ENCODE measurements at regions not wholly inside any gene's neighbourhood (a gene's known extent, or its start where the extent isn't known, plus 50 kb on each side); places are given as distances from the start of the nearest gene placed in this dataset.
"Not testable (repeated sequence)": the region's sequence is repeated elsewhere in the genome, so short reads cannot be mapped to it uniquely, and the experiment has no call there.

GRCh38 chr22:33971561-33971961, 51.3 kb upstream of the LARGE1 start:
- DNase-seq (ENCODE audit: low spot score), result peak; percentile 93

DNA sequence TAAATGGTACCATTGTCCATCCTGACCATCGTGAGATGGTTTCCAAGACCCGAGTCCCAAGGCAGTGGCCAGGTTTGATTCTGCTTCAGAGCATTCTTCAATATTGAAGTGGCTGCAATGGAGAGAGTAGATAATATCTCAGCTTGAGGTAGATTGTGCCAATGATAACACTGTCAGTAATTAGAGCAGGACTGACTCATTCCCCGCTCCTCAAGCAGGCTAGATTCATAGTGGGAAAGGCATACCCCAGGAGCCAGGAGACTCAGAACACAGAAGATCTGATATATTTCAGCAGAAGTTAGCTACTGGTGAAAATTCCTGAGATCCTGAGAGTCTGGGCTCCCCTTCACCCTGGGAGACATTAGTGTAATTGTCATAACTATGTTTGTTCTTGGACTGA, 55.6 kb upstream of the LARGE1 start:
- DNase-seq (ENCODE audit: low spot score), result no peak

GRCh38 chr22:33983558-33983957, 63.3 kb upstream of the LARGE1 start:
- DNase-seq (ENCODE audit: low spot score), result no peak

- no peak for DNase-seq (ENCODE audit: low spot score)
Observed at GRCh38 chr22:33984211-33984610, 63.9 kb upstream of the LARGE1 start.

DNA sequence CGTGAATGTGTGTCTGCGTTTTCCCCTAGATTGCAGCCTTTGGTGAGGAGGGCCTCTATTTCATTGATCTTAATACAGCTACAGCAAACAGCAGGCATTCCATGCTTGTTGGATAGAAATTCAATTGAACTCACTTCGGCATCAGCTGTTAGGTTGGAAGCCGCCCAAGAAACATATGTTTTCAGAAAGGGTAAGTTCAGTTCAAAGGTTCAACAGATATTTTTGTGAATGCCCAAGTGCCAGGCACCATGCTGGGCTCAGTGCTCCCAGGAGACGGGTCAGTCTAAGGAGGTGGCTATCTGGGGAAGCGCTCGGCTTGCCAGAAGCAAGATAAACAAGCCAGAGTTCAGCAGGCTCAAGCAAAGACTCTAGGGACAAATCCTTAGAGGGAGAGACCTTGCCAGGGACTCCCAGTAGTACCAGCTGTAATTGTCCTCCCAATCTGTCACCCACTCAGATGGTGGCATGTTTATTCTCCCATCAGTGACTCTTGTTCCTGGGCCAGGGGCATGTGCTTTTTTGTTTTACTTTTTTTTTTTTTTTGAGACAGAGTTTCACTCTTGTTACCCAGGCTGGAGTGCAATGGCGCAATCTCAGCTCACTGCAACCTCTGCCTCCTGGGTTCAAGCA, 64.5 kb upstream of the LARGE1 start:
- no peak for DNase-seq (ENCODE audit: low spot score)

GRCh38 chr22:33985506-33985905, 65.2 kb upstream of the LARGE1 start:
- no peak for DNase-seq (ENCODE audit: low spot score)

DNA sequence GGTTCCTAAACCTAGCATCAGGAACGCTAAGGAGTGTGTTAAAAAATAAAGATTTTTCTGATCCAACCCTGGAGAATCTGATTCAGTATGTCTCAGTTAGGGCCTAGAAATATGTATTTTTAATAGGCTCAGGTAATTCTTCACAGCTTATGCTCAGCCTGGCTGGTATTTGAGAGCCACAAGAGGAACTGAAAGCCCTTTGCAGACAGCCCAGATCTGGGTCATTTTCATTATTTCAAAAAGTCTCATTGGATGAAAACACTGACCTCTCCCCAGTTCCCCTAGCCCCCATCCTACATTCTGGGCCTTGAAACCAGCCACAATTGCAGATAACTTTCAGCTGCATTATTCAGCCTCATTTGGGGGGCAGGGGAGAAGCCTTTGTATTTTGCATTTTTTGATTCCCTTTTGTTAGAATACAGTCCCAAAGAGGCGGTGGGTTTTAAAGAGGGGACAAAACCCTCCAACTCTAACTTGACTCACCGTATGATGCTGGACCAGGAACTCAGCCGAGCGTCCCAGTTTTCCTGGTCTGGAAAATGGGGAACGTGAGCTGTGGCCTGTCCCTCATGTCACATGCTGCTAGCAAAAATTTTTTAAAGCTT, 66.0 kb upstream of the LARGE1 start:
- no peak for DNase-seq (ENCODE audit: low spot score)

DNA sequence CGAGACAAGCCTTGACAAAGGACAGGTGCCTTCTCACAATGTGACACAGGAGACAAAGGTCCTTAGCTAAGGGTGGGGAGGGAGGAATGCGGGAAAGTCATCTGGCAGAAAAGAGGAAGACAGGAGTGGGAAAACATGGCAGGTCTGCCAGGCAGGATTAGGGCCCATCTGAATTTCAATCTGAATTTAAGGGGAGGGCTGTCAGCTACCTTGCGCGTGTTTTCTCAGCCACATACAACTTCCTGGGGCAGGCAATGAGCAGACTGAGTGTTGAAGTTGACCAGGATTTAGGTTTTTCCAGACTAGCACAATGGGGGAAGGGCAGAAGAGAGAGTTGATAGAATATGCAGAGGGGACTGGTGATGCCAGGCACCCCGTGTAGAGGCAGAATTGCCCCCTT, 66.7 kb upstream of the LARGE1 start:
- no peak for DNase-seq (ENCODE audit: low spot score)

- DNase-seq (ENCODE audit: low spot score), result not testable (repeated sequence)
Observed at GRCh38 chr22:33989263-33989662, 69.0 kb upstream of the LARGE1 start.

GRCh38 chr22:33991620-33992019, 71.3 kb upstream of the LARGE1 start:
- no peak for DNase-seq (ENCODE audit: low spot score)

DNA sequence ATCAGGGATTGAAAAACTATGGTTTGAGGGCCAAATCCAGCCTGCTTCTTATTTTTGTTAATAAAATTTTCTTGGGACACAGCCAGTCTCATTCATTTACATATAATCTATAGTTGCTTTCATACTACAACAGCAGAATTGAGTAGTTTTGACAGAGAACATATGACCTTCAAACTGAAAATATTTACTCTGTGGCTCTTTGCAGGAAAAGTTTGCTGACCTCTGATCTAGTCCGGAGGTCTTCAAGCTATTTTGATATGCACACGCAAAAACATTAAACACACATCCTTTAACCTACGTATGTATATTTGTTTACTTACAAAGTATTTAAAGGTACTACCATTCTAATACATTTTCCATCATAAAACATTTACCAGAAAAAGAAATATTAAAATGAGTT, 76.5 kb upstream of the LARGE1 start:
- DNase-seq (ENCODE audit: low spot score), result no peak

DNA sequence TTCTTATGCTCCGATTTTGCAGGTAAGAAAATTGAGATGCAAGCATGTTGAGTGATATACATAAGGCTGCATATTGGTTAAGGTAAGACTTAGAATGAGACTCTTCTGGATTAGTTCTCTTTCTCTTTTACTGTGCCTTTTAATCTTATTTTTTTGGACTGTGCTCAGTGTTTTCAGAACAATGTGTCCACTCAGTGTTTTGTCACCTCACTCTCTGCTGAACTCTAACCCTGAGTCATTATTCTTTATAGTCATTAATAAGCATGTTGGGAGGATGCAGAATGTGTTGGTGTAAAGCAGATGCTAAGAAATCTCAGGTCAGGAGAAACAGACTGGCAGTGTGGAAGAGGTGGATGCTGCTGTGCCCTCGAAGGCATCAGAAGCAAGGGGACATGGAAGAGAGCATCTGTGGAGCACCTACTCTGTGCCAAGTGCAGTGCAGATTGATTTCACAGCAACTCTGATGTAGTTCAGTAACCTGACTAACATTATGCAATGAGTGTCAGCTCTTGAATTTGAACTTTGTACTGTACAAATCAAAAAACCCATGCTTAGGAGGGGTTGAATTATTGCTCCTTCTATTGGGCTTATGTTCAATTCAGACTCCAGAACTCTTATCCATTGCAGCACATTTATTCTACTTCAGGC, 80.7 kb upstream of the LARGE1 start:
- no peak for DNase-seq (ENCODE audit: low spot score)

- DNase-seq (ENCODE audit: low spot score), result no peak
Observed at GRCh38 chr22:34001701-34002466, 81.6 kb upstream of the LARGE1 start.

- DNase-seq (ENCODE audit: low spot score), result no peak
Observed at GRCh38 chr22:34004058-34004457, 83.8 kb upstream of the LARGE1 start.

DNA sequence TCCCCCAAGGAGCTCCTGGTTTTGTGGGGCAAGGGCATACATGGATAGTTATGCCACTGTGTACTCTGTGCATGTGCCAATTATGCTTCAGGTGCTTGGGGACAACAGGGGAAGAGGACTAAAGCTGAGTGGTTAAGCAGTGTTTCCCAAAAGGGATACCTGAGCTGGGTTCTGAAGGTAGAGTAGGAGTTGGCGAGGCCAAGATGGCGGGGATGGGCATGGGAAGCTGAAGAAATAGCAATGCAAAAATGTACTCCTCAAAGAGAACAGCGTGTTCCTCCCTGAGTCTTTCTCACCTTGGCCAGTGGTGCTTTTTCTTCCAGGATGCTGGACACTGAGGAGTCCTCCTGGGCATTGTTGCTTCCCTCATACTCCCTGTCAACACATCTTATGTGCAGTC, 90.0 kb upstream of the LARGE1 start:
- no peak for DNase-seq (ENCODE audit: low spot score)

DNA sequence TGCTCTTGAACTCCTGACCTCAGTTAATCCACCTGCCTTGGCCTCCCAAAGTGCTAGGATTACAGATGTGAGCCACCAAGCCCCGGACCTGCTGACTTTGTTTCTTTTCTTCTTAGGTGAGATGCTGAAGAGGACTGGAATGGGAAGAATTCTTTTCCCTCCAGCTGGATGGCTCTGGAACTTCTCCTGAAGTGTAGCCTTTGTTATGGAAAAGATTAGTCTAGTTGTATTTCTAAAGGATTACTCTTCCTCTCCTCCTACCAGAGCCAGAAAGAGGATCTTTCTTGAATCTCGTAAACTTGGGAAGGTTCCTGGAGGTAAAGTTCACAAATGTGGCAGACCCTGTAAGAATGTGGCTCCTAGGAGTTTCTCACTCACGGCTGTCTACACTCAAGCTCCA, 95.4 kb upstream of the LARGE1 start:
- DNase-seq (ENCODE audit: low spot score), result no peak

- DNase-seq (ENCODE audit: low spot score), result no peak
Observed at GRCh38 chr22:34017205-34017604, 96.9 kb upstream of the LARGE1 start.

- no peak for DNase-seq (ENCODE audit: low spot score)
Observed at GRCh38 chr22:34019190-34019845, 99.0 kb upstream of the LARGE1 start.

DNA sequence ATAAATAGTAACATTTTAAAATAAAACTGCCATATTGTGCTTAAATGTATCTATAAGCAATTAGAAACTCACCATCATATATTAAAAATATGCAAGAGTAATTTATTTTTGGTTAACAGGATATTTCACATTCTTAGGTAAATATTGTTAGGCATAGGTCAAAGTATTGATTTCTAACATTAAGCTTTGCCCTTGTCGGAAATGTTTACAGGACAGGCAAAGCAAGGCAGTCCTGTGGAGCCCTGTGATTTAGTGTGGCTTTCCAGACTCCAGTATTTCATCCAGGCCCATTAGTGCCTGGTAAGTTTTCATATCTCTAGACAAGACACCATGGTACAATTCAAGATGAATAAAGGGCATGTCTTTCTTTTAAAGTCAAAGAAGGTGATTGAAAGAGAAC, 114.9 kb upstream of the LARGE1 start:
- no peak for DNase-seq (ENCODE audit: low spot score)

GRCh38 chr22:34036931-34037330, 116.7 kb upstream of the LARGE1 start:
- no peak for DNase-seq (ENCODE audit: low spot score)

- DNase-seq (ENCODE audit: low spot score), result no peak
Observed at GRCh38 chr22:34038801-34039555, 118.7 kb upstream of the LARGE1 start.

GRCh38 chr22:34045311-34045710, 125.0 kb upstream of the LARGE1 start:
- no peak for DNase-seq (ENCODE audit: low spot score)

Data from pons (tissue), 1 donor.